Epithelial cell of prostate (primary cell): ENCODE measurements at regions not wholly inside any gene's neighbourhood (a gene's known extent, or its start where the extent isn't known, plus 50 kb on each side); places are given as distances from the start of the nearest gene placed in this dataset.

Source experiments
- DNase-seq: peaks from one replicate; pipeline ENCODE4 v3.0.0-alpha.2; 2011; ENCODE audit warnings: low read depth, low spot score
- H3K27ac ChIP-seq: fragments of 450-650 bp; 2 replicates; pipeline ENCODE4 v1.5.1; 2017; ENCODE audit warnings: mild to moderate bottlenecking

GRCh38 chr2:118529908-118530599, 317.4 kb downstream of the EN1 start:
- H3K27ac ChIP-seq, result no peak overlapping the region
- DNase-seq, result no peak

- H3K27ac ChIP-seq, result no peak overlapping the region
- DNase-seq, result no peak
These were observed 319.9 kb downstream of the EN1 start for GRCh38 chr2:118527571-118527970.

- no peak for DNase-seq
- no peak overlapping the region for H3K27ac ChIP-seq
These were observed 322.1 kb downstream of the EN1 start for GRCh38 chr2:118525346-118525745.

GRCh38 chr2:118524911-118525310, 322.5 kb downstream of the EN1 start:
- H3K27ac ChIP-seq, result no peak overlapping the region
- DNase-seq, result no peak

GRCh38 chr2:118523761-118524160, 323.7 kb downstream of the EN1 start:
- no peak overlapping the region for H3K27ac ChIP-seq
- no peak for DNase-seq

GRCh38 chr2:118521960-118522359, 325.5 kb downstream of the EN1 start:
- H3K27ac ChIP-seq, result no peak overlapping the region
- no peak for DNase-seq

- no peak for DNase-seq
- no peak overlapping the region for H3K27ac ChIP-seq
These were observed 326.2 kb downstream of the EN1 start for GRCh38 chr2:118521272-118521671.

GRCh38 chr2:118520246-118520645, 327.2 kb downstream of the EN1 start:
- no peak for DNase-seq
- no peak overlapping the region for H3K27ac ChIP-seq

GRCh38 chr2:118519511-118519910, 327.9 kb downstream of the EN1 start:
- no peak for DNase-seq
- no peak overlapping the region for H3K27ac ChIP-seq

GRCh38 chr2:118510807-118511206, 336.6 kb downstream of the EN1 start:
- H3K27ac ChIP-seq, result no peak overlapping the region
- DNase-seq, result no peak

GRCh38 chr2:118509319-118510004, 338.0 kb downstream of the EN1 start:
- H3K27ac ChIP-seq, result no peak overlapping the region
- DNase-seq, result no peak

- DNase-seq, result no peak
- H3K27ac ChIP-seq, result no peak overlapping the region
These were observed 339.2 kb downstream of the EN1 start for GRCh38 chr2:118508282-118508681.

GRCh38 chr2:118505436-118505835, 342.0 kb downstream of the EN1 start:
- H3K27ac ChIP-seq, result no peak overlapping the region
- no peak for DNase-seq

- DNase-seq, result no peak
- H3K27ac ChIP-seq, result no peak overlapping the region
These were observed 345.3 kb downstream of the EN1 start for GRCh38 chr2:118502106-118502505.

- DNase-seq, result no peak
- no peak overlapping the region for H3K27ac ChIP-seq
These were observed 348.5 kb downstream of the EN1 start for GRCh38 chr2:118498943-118499342.

- DNase-seq, result no peak
- no peak overlapping the region for H3K27ac ChIP-seq
These were observed 350.4 kb downstream of the EN1 start for GRCh38 chr2:118496870-118497611.

GRCh38 chr2:118496467-118496866, 351.0 kb downstream of the EN1 start:
- H3K27ac ChIP-seq, result no peak overlapping the region
- no peak for DNase-seq

- DNase-seq, result no peak
- no peak overlapping the region for H3K27ac ChIP-seq
These were observed 352.2 kb downstream of the EN1 start for GRCh38 chr2:118495290-118495689.

GRCh38 chr2:118493213-118493612, 354.2 kb downstream of the EN1 start:
- no peak overlapping the region for H3K27ac ChIP-seq
- no peak for DNase-seq

- H3K27ac ChIP-seq, result no peak overlapping the region
- no peak for DNase-seq
These were observed 355.1 kb downstream of the EN1 start for GRCh38 chr2:118492335-118492734.

GRCh38 chr2:118490330-118490729, 357.1 kb downstream of the EN1 start:
- H3K27ac ChIP-seq, result no peak overlapping the region
- DNase-seq, result no peak
